MM.1S (cell line): ENCODE measurements at regions not wholly inside any gene's neighbourhood (a gene's known extent, or its start where the extent isn't known, plus 50 kb on each side); places are given as distances from the start of the nearest gene placed in this dataset.

Source experiments
- DNase-seq: peaks from one replicate; pipeline ENCODE4 v3.0.0-alpha.2; 2015
- H2AFZ ChIP-seq: fragments of 300-600 bp; sonication (generic); 2 replicates; pipeline ENCODE4 v1.6.0; 2016; ENCODE audit warnings: antibody characterized with exemption, low read length
- H3F3A ChIP-seq: fragments of 300-600 bp; sonication (generic); 2 replicates; pipeline ENCODE4 v1.6.1; 2016; ENCODE audit warnings: mild to moderate bottlenecking, antibody characterized with exemption, low read length, moderate library complexity, mixed read lengths; ENCODE audit not compliant: insufficient read depth
- H3K27ac ChIP-seq: fragments of 300-600 bp; sonication (generic); 2 replicates; pipeline ENCODE4 v1.5.1; 2016; ENCODE audit warnings: mild to moderate bottlenecking, low read length
- H3K27me3 ChIP-seq: fragments of 300-600 bp; sonication (generic); replicated peaks from 2 replicates; pipeline ENCODE4 v1.6.0; 2016; ENCODE audit warnings: low read length; ENCODE audit not compliant: insufficient read depth
- H3K36me3 ChIP-seq: fragments of 300-600 bp; sonication (generic); replicated peaks from 2 replicates; pipeline ENCODE4 v1.6.1; 2016; ENCODE audit warnings: mild to moderate bottlenecking, low read length, mixed read lengths; ENCODE audit not compliant: insufficient read depth
- H3K4me1 ChIP-seq: fragments of 300-600 bp; sonication (generic); 2 replicates; pipeline ENCODE4 v1.6.1; 2016; ENCODE audit warnings: low read length, mixed read lengths
- H3K4me2 ChIP-seq: fragments of 300-600 bp; sonication (generic); 2 replicates; pipeline ENCODE4 v1.6.0; 2016; ENCODE audit warnings: low read depth, low read length
- H3K4me3 ChIP-seq: fragments of 300-600 bp; sonication (generic); 2 replicates; pipeline ENCODE4 v1.5.1; 2016; ENCODE audit warnings: low read length, mixed read lengths
- H3K79me2 ChIP-seq: fragments of 300-600 bp; sonication (generic); 2 replicates; pipeline ENCODE4 v1.6.1; 2016; ENCODE audit warnings: mixed run types, low read length, mixed read lengths
- H3K9ac ChIP-seq: fragments of 300-600 bp; sonication (generic); 2 replicates; pipeline ENCODE4 v1.6.1; 2016; ENCODE audit warnings: low read length, mixed read lengths
- H3K9me2 ChIP-seq: fragments of 300-600 bp; sonication (generic); replicated peaks from 2 replicates; pipeline ENCODE4 v1.6.1; 2016; ENCODE audit warnings: mild to moderate bottlenecking, low read length, mixed read lengths; ENCODE audit not compliant: insufficient read depth
- H3K9me3 ChIP-seq: fragments of 300-600 bp; sonication (generic); replicated peaks from 2 replicates; pipeline ENCODE4 v1.6.1; 2016; ENCODE audit warnings: mild to moderate bottlenecking, low read length, mixed read lengths; ENCODE audit not compliant: insufficient read depth
- H4K20me1 ChIP-seq: fragments of 300-600 bp; sonication (generic); 2 replicates; pipeline ENCODE4 v1.6.1; 2016; ENCODE audit warnings: mild to moderate bottlenecking, low read length, moderate library complexity, mixed read lengths; ENCODE audit not compliant: insufficient read depth
- EZH2 ChIP-seq: fragments of 300-600 bp; sonication (generic); optimal IDR thresholded peaks from 2 replicates; pipeline ENCODE3; 2017; ENCODE audit warnings: low read depth, mild to moderate bottlenecking, antibody characterized with exemption, low read length, mixed read lengths
- EZH2phosphoT487 ChIP-seq: fragments of 300-600 bp; sonication (generic); IDR thresholded peaks from 2 replicates; pipeline ENCODE4 v1.6.1; 2018; ENCODE audit warnings: antibody characterized with exemption, low read length
- TF ChIP-seq, protein P1 (sequence below): fragments of 300-600 bp; sonication (generic); IDR thresholded peaks from 2 replicates; pipeline ENCODE4 v1.5.1; 2016; ENCODE audit warnings: antibody characterized with exemption, low read length, mixed read lengths

DNA sequence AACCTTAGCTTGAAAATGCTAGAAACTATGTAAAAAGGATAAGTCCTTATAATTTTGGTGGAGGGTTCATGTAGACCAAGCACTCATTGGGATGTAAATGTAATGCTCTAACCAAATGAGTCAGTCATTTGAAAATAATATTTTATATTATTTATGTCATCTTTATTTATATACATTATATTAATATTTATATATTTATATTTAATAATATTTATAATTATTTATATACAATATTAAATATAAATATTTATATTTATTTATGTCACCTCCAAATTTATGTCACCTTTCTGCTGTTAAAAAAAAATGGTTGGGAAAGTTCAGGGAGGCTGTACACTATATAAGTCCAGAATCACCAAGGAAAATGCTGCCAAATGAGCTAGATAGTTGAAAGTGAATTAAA, 254.3 kb downstream of the FIGN start:
- H2AFZ ChIP-seq, result no peak overlapping the region
- no peaks in the 10 kb centered on the region for H3K4me1 ChIP-seq
- no peaks in the 10 kb centered on the region for H4K20me1 ChIP-seq
- no peak for TF ChIP-seq EZH2phosphoT487
- no peak for TF ChIP-seq EZH2
- TF ChIP-seq, protein P1, sequence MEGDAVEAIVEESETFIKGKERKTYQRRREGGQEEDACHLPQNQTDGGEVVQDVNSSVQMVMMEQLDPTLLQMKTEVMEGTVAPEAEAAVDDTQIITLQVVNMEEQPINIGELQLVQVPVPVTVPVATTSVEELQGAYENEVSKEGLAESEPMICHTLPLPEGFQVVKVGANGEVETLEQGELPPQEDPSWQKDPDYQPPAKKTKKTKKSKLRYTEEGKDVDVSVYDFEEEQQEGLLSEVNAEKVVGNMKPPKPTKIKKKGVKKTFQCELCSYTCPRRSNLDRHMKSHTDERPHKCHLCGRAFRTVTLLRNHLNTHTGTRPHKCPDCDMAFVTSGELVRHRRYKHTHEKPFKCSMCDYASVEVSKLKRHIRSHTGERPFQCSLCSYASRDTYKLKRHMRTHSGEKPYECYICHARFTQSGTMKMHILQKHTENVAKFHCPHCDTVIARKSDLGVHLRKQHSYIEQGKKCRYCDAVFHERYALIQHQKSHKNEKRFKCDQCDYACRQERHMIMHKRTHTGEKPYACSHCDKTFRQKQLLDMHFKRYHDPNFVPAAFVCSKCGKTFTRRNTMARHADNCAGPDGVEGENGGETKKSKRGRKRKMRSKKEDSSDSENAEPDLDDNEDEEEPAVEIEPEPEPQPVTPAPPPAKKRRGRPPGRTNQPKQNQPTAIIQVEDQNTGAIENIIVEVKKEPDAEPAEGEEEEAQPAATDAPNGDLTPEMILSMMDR, result no peak
- no peaks in the 10 kb centered on the region for H3K9me2 ChIP-seq
- no peak overlapping the region for H3K4me3 ChIP-seq
- H3K27ac ChIP-seq, result no peak overlapping the region
- no peak overlapping the region for H3K9ac ChIP-seq
- DNase-seq, result no peak
- H3K9me3 ChIP-seq, result no peaks in the 10 kb centered on the region
- no peak overlapping the region for H3K4me2 ChIP-seq
- H3K79me2 ChIP-seq, result no peaks in the 10 kb centered on the region
- H3F3A ChIP-seq, result no peaks in the 10 kb centered on the region
- H3K36me3 ChIP-seq, result no peaks in the 10 kb centered on the region
- no peaks in the 10 kb centered on the region for H3K27me3 ChIP-seq

DNA sequence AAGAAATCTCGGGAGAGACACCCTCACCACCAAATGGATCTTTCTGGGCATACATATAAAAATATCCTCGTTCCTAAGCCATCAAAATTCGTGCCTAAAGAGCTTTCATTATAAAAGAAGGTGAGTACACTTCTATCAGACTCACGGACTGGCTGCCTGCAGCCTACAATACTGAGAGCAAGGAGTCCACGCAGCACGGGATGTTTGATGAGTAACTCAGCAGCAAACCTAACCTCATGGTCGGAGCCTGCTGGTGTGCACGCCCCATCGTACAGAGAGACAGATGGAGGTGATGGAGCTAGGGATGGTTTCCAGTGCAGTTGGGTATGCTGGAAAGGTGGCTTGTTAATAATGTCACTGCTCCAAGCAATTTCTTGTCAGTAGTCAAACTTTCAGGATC, 256.2 kb downstream of the FIGN start:
- Histone ChIP-seq H3K4me2 (no peak overlapping the region), H3K9ac (no peak overlapping the region), H3F3A (no peaks in the 10 kb centered on the region), H3K4me1 (no peaks in the 10 kb centered on the region), H3K27me3 (no peaks in the 10 kb centered on the region), H3K79me2 (no peaks in the 10 kb centered on the region), H2AFZ (no peak overlapping the region), H4K20me1 (no peaks in the 10 kb centered on the region), H3K9me3 (no peaks in the 10 kb centered on the region), H3K27ac (no peak overlapping the region), H3K9me2 (no peaks in the 10 kb centered on the region), H3K36me3 (no peaks in the 10 kb centered on the region), H3K4me3 (no peak overlapping the region)
- TF ChIP-seq EZH2phosphoT487 (no peak), EZH2 (no peak)
- TF ChIP-seq, protein P1, result no peak
- DNase-seq, result no peak

DNA sequence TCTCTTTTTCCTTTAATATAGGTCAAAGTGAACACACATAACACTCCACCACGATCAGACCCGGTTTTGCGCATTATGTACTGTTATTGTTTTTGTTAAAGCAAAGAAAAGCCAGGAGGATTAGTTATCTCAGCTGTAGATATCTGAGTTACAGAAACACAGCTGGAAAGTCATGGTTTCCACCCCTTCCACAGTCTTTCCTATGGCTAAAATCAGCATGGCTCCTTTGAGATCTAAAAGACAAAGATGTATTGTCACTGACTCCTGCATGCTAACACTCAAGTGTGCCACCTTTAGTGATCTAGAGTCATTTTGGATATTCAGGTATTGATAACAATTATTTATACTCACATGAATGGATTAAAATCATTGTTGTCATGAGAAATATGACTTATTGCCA, 260.0 kb downstream of the FIGN start:
- Histone ChIP-seq H2AFZ (no peak overlapping the region), H3K4me3 (no peak overlapping the region), H3K79me2 (no peaks in the 10 kb centered on the region), H3K9me2 (no peaks in the 10 kb centered on the region), H3F3A (no peaks in the 10 kb centered on the region), H3K9me3 (no peaks in the 10 kb centered on the region), H4K20me1 (no peaks in the 10 kb centered on the region), H3K9ac (no peak overlapping the region), H3K4me2 (no peak overlapping the region), H3K36me3 (no peaks in the 10 kb centered on the region), H3K4me1 (no peaks in the 10 kb centered on the region), H3K27ac (no peak overlapping the region), H3K27me3 (no peaks in the 10 kb centered on the region)
- no peak for DNase-seq
- TF ChIP-seq EZH2phosphoT487 (no peak), EZH2 (no peak)
- TF ChIP-seq, protein P1, result no peak
